IMR-90 (cell line): ENCODE measurements at regions not wholly inside any gene's neighbourhood (a gene's known extent, or its start where the extent isn't known, plus 50 kb on each side); places are given as distances from the start of the nearest gene placed in this dataset.

ENCODE experiments used
- ATAC-seq: fragments of 200-7000 bp; cut with Tn5 transposase; 2 replicates; pipeline ENCODE4 v1.9.1; 2020; ENCODE audit warnings: low read depth, mild to moderate bottlenecking, moderate library complexity
- BruUV-seq: library from RNA; stranded (reverse); fragments of 400-500 nt; replicated peaks from 2 replicates; lab custom pipeline; 2021; lab: Mats Ljungman, UMichigan
- CTCF ChIA-PET: fragments of 300-600 bp; formaldehyde crosslinking; extraction: SDS; loops from one replicate; lab custom pipeline; 2021; ENCODE audit warnings: antibody characterized with exemption; lab: Yijun Ruan, JAX
- POLR2A ChIA-PET: fragments of 300-600 bp; sonication (Branson Sonifier 250); formaldehyde crosslinking; loops from one replicate; lab custom pipeline; 2022; ENCODE audit warnings: antibody characterized with exemption; ENCODE audit not compliant: unreplicated experiment; lab: Charles Lee
- DNase-seq: peaks from one replicate; pipeline ENCODE4 v3.0.0; 2013
- H2AFZ ChIP-seq: replicated peaks from 2 replicates; pipeline ENCODE3; 2013; ENCODE audit warnings: low read length, mild to moderate bottlenecking; ENCODE audit not compliant: poor library complexity
- H2AK5ac ChIP-seq: 2 replicates; pipeline ENCODE4 v1.6.1; 2013; ENCODE audit warnings: low read depth, low read length, inconsistent platforms
- H2AK9ac ChIP-seq: replicated peaks from 2 replicates; pipeline ENCODE3; 2013; ENCODE audit warnings: mild to moderate bottlenecking, low read depth, low read length, moderate library complexity; ENCODE audit not compliant: poor library complexity
- H2BK120ac ChIP-seq: 2 replicates; pipeline ENCODE4 v1.6.1; 2013; ENCODE audit warnings: low read depth, low read length, inconsistent platforms
- H2BK15ac ChIP-seq: 3 replicates; pipeline ENCODE4 v1.6.1; 2013; ENCODE audit warnings: low read depth, low read length, inconsistent platforms
- H2BK20ac ChIP-seq: 2 replicates; pipeline ENCODE4 v1.6.1; 2013; ENCODE audit warnings: low read depth, mild to moderate bottlenecking, inconsistent platforms, low read length, moderate library complexity
- H2BK5ac ChIP-seq: 2 replicates; pipeline ENCODE4 v1.6.1; 2013; ENCODE audit warnings: mild to moderate bottlenecking, low read depth, low read length, inconsistent platforms; ENCODE audit not compliant: poor library complexity, severe bottlenecking
- H3K14ac ChIP-seq: replicated peaks from 2 replicates; pipeline ENCODE4 v1.6.1; 2013; ENCODE audit warnings: low read depth, low read length, inconsistent platforms
- H3K18ac ChIP-seq: 2 replicates; pipeline ENCODE4 v1.6.1; 2013; ENCODE audit warnings: low read depth, low read length, control low read depth
- H3K23ac ChIP-seq: 2 replicates; pipeline ENCODE4 v1.6.1; 2013; ENCODE audit warnings: low read depth, low read length, inconsistent platforms
- H3K27ac ChIP-seq: 2 replicates; pipeline ENCODE4 v1.5.1; 2013; ENCODE audit warnings: mild to moderate bottlenecking, control low read depth, low read length; ENCODE audit not compliant: insufficient read depth
- H3K27me3 ChIP-seq: 2 replicates; pipeline ENCODE4 v1.6.1; 2013; ENCODE audit warnings: low read length; ENCODE audit not compliant: control insufficient read depth, insufficient read depth
- H3K36me3 ChIP-seq: 2 replicates; pipeline ENCODE4 v1.6.1; 2013; ENCODE audit warnings: low read length, mixed read lengths; ENCODE audit not compliant: control insufficient read depth, insufficient read depth
- H3K4ac ChIP-seq: 2 replicates; pipeline ENCODE4 v1.6.1; 2013; ENCODE audit warnings: low read depth, low read length, inconsistent platforms
- H3K4me1 ChIP-seq: 2 replicates; pipeline ENCODE4 v1.6.1; 2013; ENCODE audit warnings: low read length, mixed read lengths; ENCODE audit not compliant: control insufficient read depth, insufficient read depth
- H3K4me2 ChIP-seq: 2 replicates; pipeline ENCODE4 v1.6.1; 2013; ENCODE audit warnings: low read depth, mild to moderate bottlenecking, control low read depth, low read length, moderate library complexity
- H3K4me3 ChIP-seq: 2 replicates; pipeline ENCODE4 v1.5.1; 2013; ENCODE audit warnings: low read depth, mild to moderate bottlenecking, control low read depth, low read length, moderate library complexity; ENCODE audit not compliant: insufficient read depth
- H3K56ac ChIP-seq: 2 replicates; pipeline ENCODE4 v1.6.1; 2013; ENCODE audit warnings: low read length, inconsistent platforms; ENCODE audit not compliant: insufficient read depth; ENCODE audit errors: extremely low read depth
- H3K79me1 ChIP-seq, 2 experiments: 2 replicates each; pipeline ENCODE4 v1.6.1; 2013; ENCODE audit warnings: low read length in 2 of 2, inconsistent platforms in 1 of 2, low read depth in 1 of 2
- H3K9ac ChIP-seq: 2 replicates; pipeline ENCODE4 v1.6.1; 2013; ENCODE audit warnings: low read depth, low read length, control low read depth
- H3K9me1 ChIP-seq: 2 replicates; pipeline ENCODE4 v1.6.1; 2013; ENCODE audit warnings: low read length, inconsistent platforms; ENCODE audit not compliant: insufficient read depth
- H3K9me3 ChIP-seq: 2 replicates; pipeline ENCODE4 v1.6.1; 2013; ENCODE audit warnings: low read length; ENCODE audit not compliant: control insufficient read depth, insufficient read depth
- H4K20me1 ChIP-seq: 2 replicates; pipeline ENCODE4 v1.6.1; 2013; ENCODE audit warnings: low read length, inconsistent platforms; ENCODE audit not compliant: insufficient read depth
- H4K5ac ChIP-seq: 2 replicates; pipeline ENCODE4 v1.6.1; 2013; ENCODE audit warnings: mild to moderate bottlenecking, low read depth, low read length, control low read depth
- H4K8ac ChIP-seq, 2 experiments: 2 replicates each; pipeline ENCODE4 v1.6.1; 2013; ENCODE audit warnings: low read depth in 2 of 2, low read length in 2 of 2, control low read depth in 1 of 2, inconsistent platforms in 1 of 2
- H4K91ac ChIP-seq: 2 replicates; pipeline ENCODE4 v1.6.1; 2013; ENCODE audit warnings: low read depth, low read length, inconsistent platforms; ENCODE audit not compliant: insufficient read depth
- BHLHE40 ChIP-seq: fragments of 150-350 bp; IDR thresholded peaks from 2 replicates; pipeline ENCODE4 v1.6.1; 2016; ENCODE audit warnings: mild to moderate bottlenecking, low read depth, low read length
- CEBPB ChIP-seq: IDR thresholded peaks from 2 replicates; pipeline ENCODE4 v1.6.1; 2012; ENCODE audit warnings: low read depth, low read length, improper control_type of control experiment
- FOS ChIP-seq: fragments of 150-350 bp; IDR thresholded peaks from 2 replicates; pipeline ENCODE4 v1.6.1; 2016; ENCODE audit warnings: low read depth, low read length
- MAFK ChIP-seq: IDR thresholded peaks from 2 replicates; pipeline ENCODE4 v1.6.1; 2012; ENCODE audit warnings: low read depth, low read length, improper control_type of control experiment
- POLR2A ChIP-seq: IDR thresholded peaks from 2 replicates; pipeline ENCODE4 v1.6.1; 2012; ENCODE audit warnings: mild to moderate bottlenecking, low read depth, low read length
- RFX5 ChIP-seq: IDR thresholded peaks from 2 replicates; pipeline ENCODE4 v1.8.0; 2012; ENCODE audit warnings: low read depth, mild to moderate bottlenecking, low read length, moderate library complexity
- WGBS, 2 experiments: methylation state at CpG; one replicate each; pipeline versions ENCODE4 v1.1.5 to v1.1.7; 2013; ENCODE audit warnings: missing lambda C conversion rate in 2 of 2; ENCODE audit not compliant: insufficient read length in 1 of 2; ENCODE audit errors: extremely low coverage in 2 of 2; 5-methylcytosine and 5-hydroxymethylcytosine counted together
- dilution Hi-C: fragments of 300-500 bp; cut with HindIII; formaldehyde crosslinking; loops from one replicate; pipeline ENCODE4 v1.14.3; 2018; ENCODE audit warnings: low sequenced_read_pairs; ENCODE audit not compliant: unreplicated experiment
- in situ Hi-C: fragments of 300-500 bp; cut with MboI; formaldehyde crosslinking; loops from 3 replicates; pipeline ENCODE4 v1.14.3; 2019; ENCODE audit warnings: low sequenced_read_pairs, inconsistent platforms, mixed read lengths
- intact Hi-C: fragments of 100-400 bp; cut with micrococcal nuclease; formaldehyde crosslinking; loops from 2 replicates; pipeline ENCODE4 v1.10.0; 2022
- TF ChIP-seq, protein P1 (sequence below): fragments of 150-350 bp; IDR thresholded peaks from 2 replicates; pipeline ENCODE4 v1.6.1; 2016; ENCODE audit warnings: low read depth, mild to moderate bottlenecking, low read length, moderate library complexity, borderline replicate concordance
- TF ChIP-seq, protein P2 (sequence below): conservative IDR thresholded peaks from 2 replicates; pipeline ENCODE4 v1.5.1; 2012; ENCODE audit warnings: mild to moderate bottlenecking, low read depth, low read length, improper control_type of control experiment

- Histone ChIP-seq H3K4me1 (no peaks in the 10 kb centered on the region), H3K27me3 (no peaks in the 10 kb centered on the region), H2BK120ac (no peak overlapping the region), H2BK5ac (no peak overlapping the region), H3K23ac (no peak overlapping the region), H4K91ac (no peak overlapping the region), H4K8ac (no peak overlapping the region), H3K9me1 (no peaks in the 10 kb centered on the region), H3K18ac (no peak overlapping the region), H3K9me3 (peaks cover 5% of the 10 kb centered on the region), H2BK20ac (no peak overlapping the region), H3K27ac (no peak overlapping the region), H4K20me1 (no peaks in the 10 kb centered on the region), H3K4me2 (no peak overlapping the region), H3K79me1 (no peaks in the 10 kb centered on the region), H3K4me3 (no peak overlapping the region), H2BK15ac (no peak overlapping the region), H2AK5ac (no peak overlapping the region), H3K14ac (no peak overlapping the region), H4K5ac (no peak overlapping the region), H2AK9ac (no peak overlapping the region), H3K36me3 (no peaks in the 10 kb centered on the region), H2AFZ (no peak overlapping the region), H3K9ac (no peak overlapping the region), H3K4ac (no peak overlapping the region), H3K56ac (no peak overlapping the region)
- intact Hi-C loops = no loop called here
- CTCF ChIA-PET = no interaction called here
- dilution Hi-C loops = no loop called here
- WGBS, 2 experiments = 60% methylated on average over 1 of the region's 3 CpGs; no CpG with 5 or more reads in 1 of the 2 experiments
- in situ Hi-C loops = no loop called here
- no TSS peak for BruUV-seq
- POLR2A ChIA-PET = no interaction called here
- no peak for DNase-seq
- ATAC-seq = no peak
- TF ChIP-seq MAFK (no peak), CEBPB (no peak), POLR2A (no peak), FOS (no peak), BHLHE40 (no peak), RFX5 (no peak)
- TF ChIP-seq, protein P1, sequence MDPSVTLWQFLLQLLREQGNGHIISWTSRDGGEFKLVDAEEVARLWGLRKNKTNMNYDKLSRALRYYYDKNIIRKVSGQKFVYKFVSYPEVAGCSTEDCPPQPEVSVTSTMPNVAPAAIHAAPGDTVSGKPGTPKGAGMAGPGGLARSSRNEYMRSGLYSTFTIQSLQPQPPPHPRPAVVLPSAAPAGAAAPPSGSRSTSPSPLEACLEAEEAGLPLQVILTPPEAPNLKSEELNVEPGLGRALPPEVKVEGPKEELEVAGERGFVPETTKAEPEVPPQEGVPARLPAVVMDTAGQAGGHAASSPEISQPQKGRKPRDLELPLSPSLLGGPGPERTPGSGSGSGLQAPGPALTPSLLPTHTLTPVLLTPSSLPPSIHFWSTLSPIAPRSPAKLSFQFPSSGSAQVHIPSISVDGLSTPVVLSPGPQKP = no peak
- TF ChIP-seq, protein P2, sequence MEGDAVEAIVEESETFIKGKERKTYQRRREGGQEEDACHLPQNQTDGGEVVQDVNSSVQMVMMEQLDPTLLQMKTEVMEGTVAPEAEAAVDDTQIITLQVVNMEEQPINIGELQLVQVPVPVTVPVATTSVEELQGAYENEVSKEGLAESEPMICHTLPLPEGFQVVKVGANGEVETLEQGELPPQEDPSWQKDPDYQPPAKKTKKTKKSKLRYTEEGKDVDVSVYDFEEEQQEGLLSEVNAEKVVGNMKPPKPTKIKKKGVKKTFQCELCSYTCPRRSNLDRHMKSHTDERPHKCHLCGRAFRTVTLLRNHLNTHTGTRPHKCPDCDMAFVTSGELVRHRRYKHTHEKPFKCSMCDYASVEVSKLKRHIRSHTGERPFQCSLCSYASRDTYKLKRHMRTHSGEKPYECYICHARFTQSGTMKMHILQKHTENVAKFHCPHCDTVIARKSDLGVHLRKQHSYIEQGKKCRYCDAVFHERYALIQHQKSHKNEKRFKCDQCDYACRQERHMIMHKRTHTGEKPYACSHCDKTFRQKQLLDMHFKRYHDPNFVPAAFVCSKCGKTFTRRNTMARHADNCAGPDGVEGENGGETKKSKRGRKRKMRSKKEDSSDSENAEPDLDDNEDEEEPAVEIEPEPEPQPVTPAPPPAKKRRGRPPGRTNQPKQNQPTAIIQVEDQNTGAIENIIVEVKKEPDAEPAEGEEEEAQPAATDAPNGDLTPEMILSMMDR = no peak
Measured at GRCh38 chr4:18533262-18533775, 511.8 kb upstream of the LCORL start.
